Spleen (tissue), 11 donors: ENCODE measurements at regions not wholly inside any gene's neighbourhood (a gene's known extent, or its start where the extent isn't known, plus 50 kb on each side); places are given as distances from the start of the nearest gene placed in this dataset.

Experiments
- DNase-seq: peaks from one replicate; pipeline ENCODE4 v3.0.0-alpha.2; 2020
- H3K27ac ChIP-seq, 8 donors: fragments of 200-600 bp; sonication (generic) in 7 of 8; 1 replicate in 4 of 8; 2 replicates in 4 of 8; pipeline versions ENCODE4 v1.5.0 to v1.8.0; 2016 to 2021; ENCODE audit warnings: inconsistent platforms in 4 of 8, mild to moderate bottlenecking in 4 of 8, moderate library complexity in 1 of 8
- H3K27me3 ChIP-seq, 7 donors: fragments of 200-600 bp; sonication (generic) in 6 of 7; replicated peaks in 1 of 7; 1 replicate in 4 of 7; 2 replicates in 3 of 7; pipeline versions ENCODE4 v1.5.0 to v1.8.0; 2016 to 2021; ENCODE audit warnings: inconsistent platforms in 3 of 7, mild to moderate bottlenecking in 1 of 7
- H3K36me3 ChIP-seq, 6 donors: fragments of 200-600 bp; sonication (generic) in 5 of 6; 1 replicate in 4 of 6; 2 replicates in 2 of 6; pipeline versions ENCODE4 v1.5.0 to v1.8.0; 2016 to 2021; ENCODE audit warnings: inconsistent platforms in 2 of 6
- H3K4me1 ChIP-seq, 6 donors: fragments of 200-600 bp; sonication (generic) in 5 of 6; 1 replicate in 3 of 6; 2 replicates in 3 of 6; pipeline versions ENCODE4 v1.5.0 to v1.8.0; 2016 to 2021; ENCODE audit warnings: inconsistent platforms in 3 of 6
- H3K4me3 ChIP-seq, 8 donors: fragments of 200-600 bp; sonication (generic) in 7 of 8; 1 replicate in 4 of 8; 2 replicates in 4 of 8; pipeline versions ENCODE4 v1.5.0 to v1.8.0; 2016 to 2021; ENCODE audit warnings: inconsistent platforms in 4 of 8, mild to moderate bottlenecking in 4 of 8, moderate library complexity in 2 of 8
- H3K9me3 ChIP-seq, 8 donors: fragments of 200-600 bp; sonication (generic) in 7 of 8; 1 replicate in 4 of 8; 2 replicates in 4 of 8; pipeline versions ENCODE4 v1.5.0 to v1.8.0; 2016 to 2021; ENCODE audit warnings: inconsistent platforms in 4 of 8
- CTCF ChIP-seq, 11 experiments: fragments of 200-600 bp in 7 of 11; fragments of 450-650 bp in 4 of 11; sonication (generic) in 4 of 11; IDR thresholded peaks in 8 of 11; conservative IDR thresholded peaks in 3 of 11; 1 replicate in 7 of 11; 2 replicates in 4 of 11; pipeline versions ENCODE4 v1.4.0 to v1.8.0; 2016 to 2021; ENCODE audit warnings: antibody characterized with exemption in 11 of 11, inconsistent platforms in 4 of 11, mild to moderate bottlenecking in 1 of 11
- POLR2A ChIP-seq, 3 donors: fragments of 450-650 bp; IDR thresholded peaks; one replicate each; pipeline ENCODE4 v1.5.1; 2017; ENCODE audit warnings: antibody characterized with exemption in 3 of 3, mild to moderate bottlenecking in 1 of 3
- POLR2AphosphoS5 ChIP-seq, 3 donors: sonication (generic); formaldehyde crosslinking; IDR thresholded peaks; one replicate each; pipeline ENCODE4 v1.5.1; 2017; ENCODE audit warnings: antibody characterized with exemption in 3 of 3
- WGBS, 5 donors: extraction: QIAGEN DNeasy Blood & Tissue Kit in 3 of 5; methylation state at CpG; one replicate each; pipeline versions ENCODE4 v1.1.5 to v1.1.7; 2013 to 2018; 5-methylcytosine and 5-hydroxymethylcytosine counted together
- intact Hi-C: fragments of 100-400 bp; cut with DNase I; formaldehyde crosslinking; loops from one replicate; pipeline ENCODE4 v1.15.0; 2023; ENCODE audit warnings: low total_unique reads
- donor health status: healthy with polysubstance abuse.
- donor health status: DM: no; HTN: no; CAD: no; lungs with moderate emphysema.
- donor health status: DM: no; HTN: no; CAD: no.
- donor health status: Bipolar disorder and iron deficiency.
- donor health status: healthy.
- donor health status: DM: no; HTN: no; CAD: no.
- donor health status: DM: yes; HTN: yes; CAD: no.

GRCh38 chr6:166101819-166102419, 65.7 kb downstream of the TBXT start:
- intact Hi-C loops = no loop called here
- Histone ChIP-seq H3K27me3 (peaks cover 0 to 28% (median 7%) of the 10 kb centered on the region in 7 donors), H3K36me3 (no peaks in the 10 kb centered on the region), H3K9me3 (peaks cover 2 to 24% (median 16%) of the 10 kb centered on the region in 8 donors), H3K4me3 (no peak overlapping the region), H3K27ac (no peak overlapping the region), H3K4me1 (peaks cover 0 to 9% (median 2%) of the 10 kb centered on the region in 6 donors)
- DNase-seq = no peak
- TF ChIP-seq CTCF (IDR thresholded peaks at IDR 0.05 in 8 of 11, conservative IDR thresholded peaks at IDR 0.05 in 3 of 11) (no peak), POLR2A (IDR thresholded peaks at IDR 0.05) (no peak), POLR2AphosphoS5 (IDR thresholded peaks at IDR 0.05) (no peak)

DNA sequence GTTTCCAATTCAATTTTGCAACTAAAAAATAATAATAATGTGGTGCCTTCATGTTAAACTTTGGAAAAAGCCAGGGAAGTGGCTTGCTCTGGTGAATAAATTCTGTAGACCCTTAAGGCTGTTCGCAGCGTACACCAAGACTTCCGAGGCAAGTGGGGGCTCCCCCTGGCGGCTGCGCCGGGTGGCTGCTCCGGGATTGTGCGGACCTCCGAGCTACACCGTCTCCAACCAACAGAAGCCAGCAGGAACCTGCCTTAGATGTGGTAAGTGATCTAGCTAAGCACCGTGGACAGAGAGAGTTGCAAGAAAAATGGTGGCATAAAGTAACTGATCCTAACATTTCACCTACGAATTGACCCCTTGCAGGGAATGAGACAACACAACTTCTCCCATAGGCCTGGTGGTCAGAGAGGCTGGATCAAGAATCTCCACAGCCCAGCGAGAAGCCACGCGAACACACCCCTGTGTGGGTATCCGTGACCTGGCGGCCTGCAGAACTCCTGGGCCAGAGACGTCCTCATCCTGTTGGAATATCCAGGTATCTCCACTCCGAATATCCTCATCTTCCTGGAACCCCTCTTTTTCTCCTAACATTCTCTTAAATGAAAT, 69.6 kb downstream of the TBXT start:
- DNase-seq = peak; percentile 82
- no peaks in the 10 kb centered on the region for H3K36me3 ChIP-seq
- no peak for TF ChIP-seq POLR2A (IDR thresholded peaks at IDR 0.05)
- TF ChIP-seq CTCF (IDR thresholded peaks at IDR 0.05 in 8 of 11, conservative IDR thresholded peaks at IDR 0.05 in 3 of 11) = peak; percentile 14 to 81 (median 72)
- H3K27ac ChIP-seq = no peak overlapping the region
- peaks cover 2 to 26% (median 16%) of the 10 kb centered on the region in 8 donors for H3K9me3 ChIP-seq
- intact Hi-C loops = no loop called here
- peaks cover 0 to 7% (median 0%) of the 10 kb centered on the region in 6 donors for H3K4me1 ChIP-seq
- H3K27me3 ChIP-seq = peaks cover 0 to 32% (median 7%) of the 10 kb centered on the region in 7 donors
- peak overlapping the region in 4 of 8 donors; percentile 10 to 54 (median 24) for H3K4me3 ChIP-seq
- 31 to 36% (median 34%) methylated on average over 19 of the region's 19 CpGs for WGBS, 5 donors

GRCh38 chr6:166087852-166088251, 79.8 kb downstream of the TBXT start:
- DNase-seq = no peak
- Histone ChIP-seq H3K36me3 (no peaks in the 10 kb centered on the region), H3K27me3 (peaks cover 0 to 12% (median 0%) of the 10 kb centered on the region in 7 donors), H3K27ac (no peak overlapping the region), H3K4me3 (no peak overlapping the region), H3K4me1 (no peaks in the 10 kb centered on the region), H3K9me3 (no peaks in the 10 kb centered on the region)
- intact Hi-C loops = no loop called here
- 74 to 95% (median 86%) methylated on average over 5 of the region's 5 CpGs for WGBS, 5 donors
- TF ChIP-seq POLR2AphosphoS5 (IDR thresholded peaks at IDR 0.05) (no peak), CTCF (IDR thresholded peaks at IDR 0.05 in 8 of 11, conservative IDR thresholded peaks at IDR 0.05 in 3 of 11) (no peak), POLR2A (IDR thresholded peaks at IDR 0.05) (no peak)

- Histone ChIP-seq H3K4me1 (no peaks in the 10 kb centered on the region), H3K27ac (no peak overlapping the region), H3K4me3 (no peak overlapping the region), H3K9me3 (no peaks in the 10 kb centered on the region), H3K27me3 (peaks cover 0 to 12% (median 0%) of the 10 kb centered on the region in 7 donors), H3K36me3 (no peaks in the 10 kb centered on the region)
- WGBS, 5 donors = 84 to 96% (median 92%) methylated on average over 5 to 7 of the region's 7 CpGs
- DNase-seq = no peak
- TF ChIP-seq CTCF (IDR thresholded peaks at IDR 0.05 in 8 of 11, conservative IDR thresholded peaks at IDR 0.05 in 3 of 11) (no peak), POLR2A (IDR thresholded peaks at IDR 0.05) (no peak), POLR2AphosphoS5 (IDR thresholded peaks at IDR 0.05) (no peak)
- intact Hi-C loops = no loop called here
These were observed 80.4 kb downstream of the TBXT start for GRCh38 chr6:166087246-166087645.
